Right cardiac atrium (tissue), 5 donors: ENCODE measurements at regions not wholly inside any gene's neighbourhood (a gene's known extent, or its start where the extent isn't known, plus 50 kb on each side); places are given as distances from the start of the nearest gene placed in this dataset.

ENCODE experiments used
- ATAC-seq, 2 donors: fragments of 200-7000 bp; cut with Tn5 transposase; one replicate each; pipeline versions ENCODE4 v1.8.0 to v1.9.1; 2020; ENCODE audit warnings: moderate library complexity in 2 of 2, mild to moderate bottlenecking in 1 of 2
- DNase-seq, 3 donors: peaks; one replicate each; pipeline ENCODE4 v3.0.0-alpha.2; 2020
- H3K27ac ChIP-seq: one replicate; pipeline ENCODE4 v1.5.1; 2013; ENCODE audit warnings: mild to moderate bottlenecking, low read length, control low read depth, moderate library complexity
- H3K27me3 ChIP-seq: one replicate; pipeline ENCODE4 v1.6.1; 2013; ENCODE audit not compliant: control insufficient read depth, insufficient read depth
- H3K4me1 ChIP-seq: one replicate; pipeline ENCODE4 v1.6.1; 2013; ENCODE audit warnings: low read length; ENCODE audit not compliant: control insufficient read depth, insufficient read depth
- H3K4me3 ChIP-seq: one replicate; pipeline ENCODE4 v1.5.1; 2013; ENCODE audit warnings: low read length, control low read depth
- H3K9me3 ChIP-seq: one replicate; pipeline ENCODE4 v1.6.1; 2013; ENCODE audit warnings: low read length; ENCODE audit not compliant: control insufficient read depth
- WGBS: extraction: QIAGEN DNeasy Blood & Tissue Kit; methylation state at CpG from one replicate; pipeline ENCODE4 v1.1.7; 2013; 5-methylcytosine and 5-hydroxymethylcytosine counted together
- intact Hi-C, 4 donors: fragments of 100-400 bp; cut with DNase I; formaldehyde crosslinking; loops; one replicate each; pipeline versions ENCODE4 v1.11.0 to v1.14.0; 2022 to 2023
- donor health status: healthy with polysubstance abuse.
- donor health status: DM: no; HTN: yes; CAD: no.
- donor health status: DM: no; HTN: no; CAD: no.
- donor health status: DM: no; HTN: yes; CAD: no; lungs with severe emphysema.
- donor health status: DM: yes; HTN: yes; CAD: no.

GRCh38 chr2:151103551-151103950 is 158.1 kb downstream of the RBM43 start:
- WGBS = 85% methylated on average over 4 of the region's 4 CpGs
- DNase-seq = no peak

GRCh38 chr2:151102226-151102625 is 159.4 kb downstream of the RBM43 start:
- H3K9me3 ChIP-seq = no peaks in the 10 kb centered on the region
- H3K4me3 ChIP-seq = no peak overlapping the region
- no peak for DNase-seq
- ATAC-seq = no peak
- H3K4me1 ChIP-seq = no peaks in the 10 kb centered on the region
- no peak overlapping the region for H3K27ac ChIP-seq
- H3K27me3 ChIP-seq = no peaks in the 10 kb centered on the region
- WGBS = 66% methylated on average over 2 of the region's 2 CpGs
- intact Hi-C loops = no loop called here

More at GRCh38 chr2:151103551-151103950, 158.1 kb downstream of the RBM43 start:
- no peak overlapping the region for H3K4me3 ChIP-seq
- ATAC-seq = no peak
- H3K9me3 ChIP-seq = no peaks in the 10 kb centered on the region
- H3K27ac ChIP-seq = no peak overlapping the region
- no peaks in the 10 kb centered on the region for H3K4me1 ChIP-seq
- no peaks in the 10 kb centered on the region for H3K27me3 ChIP-seq
- intact Hi-C loops = no loop called here

DNA sequence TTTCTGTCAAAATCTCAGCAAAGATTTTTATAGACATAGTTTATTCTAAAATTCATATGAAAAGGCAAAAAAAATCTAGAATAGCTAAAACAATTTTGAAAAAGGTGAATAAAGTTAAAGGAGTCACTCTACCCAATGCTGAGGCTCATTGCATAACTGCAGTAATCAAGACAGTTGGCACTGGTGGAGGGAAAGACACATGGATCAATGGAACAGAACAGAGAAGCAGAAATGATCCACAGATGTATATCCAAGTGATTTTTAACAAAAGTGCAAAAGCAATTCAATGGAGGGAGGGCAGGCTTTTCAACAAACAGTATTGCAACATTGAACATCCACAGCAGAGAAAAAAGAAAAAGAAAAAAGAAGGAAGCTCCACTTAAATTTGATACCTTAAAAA is 162.8 kb downstream of the RBM43 start:
- H3K9me3 ChIP-seq = no peaks in the 10 kb centered on the region
- H3K4me1 ChIP-seq = no peaks in the 10 kb centered on the region
- intact Hi-C loops = no loop called here
- DNase-seq (no peak), ATAC-seq (no peak)
- no peak overlapping the region for H3K4me3 ChIP-seq
- no peak overlapping the region for H3K27ac ChIP-seq
- no peaks in the 10 kb centered on the region for H3K27me3 ChIP-seq

DNA sequence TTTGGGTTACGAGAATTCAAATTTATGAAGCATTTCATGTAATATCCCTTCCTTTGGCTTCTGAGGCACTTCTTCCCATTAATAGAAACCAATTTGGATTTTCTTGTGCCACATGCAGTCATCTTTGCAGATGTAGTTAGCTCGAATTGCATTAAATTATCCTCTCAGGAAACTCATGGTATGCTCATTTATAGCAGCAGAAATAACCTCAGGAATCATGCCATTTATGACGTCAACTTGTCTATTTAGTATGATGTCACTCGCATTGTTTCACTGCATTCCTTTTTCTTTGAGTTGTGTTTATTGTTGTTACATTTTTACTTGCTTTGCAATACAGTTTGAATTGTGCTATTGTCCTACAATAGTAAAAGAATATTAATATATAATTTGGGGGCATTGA is 163.8 kb downstream of the RBM43 start:
- H3K9me3 ChIP-seq = no peaks in the 10 kb centered on the region
- H3K27ac ChIP-seq = no peak overlapping the region
- intact Hi-C loops = no loop called here
- 62% methylated on average over 4 of the region's 4 CpGs for WGBS
- H3K4me1 ChIP-seq = no peaks in the 10 kb centered on the region
- H3K27me3 ChIP-seq = no peaks in the 10 kb centered on the region
- DNase-seq (no peak), ATAC-seq (no peak)
- no peak overlapping the region for H3K4me3 ChIP-seq

GRCh38 chr2:151097128-151097527 is 164.5 kb downstream of the RBM43 start:
- Histone ChIP-seq H3K27me3 (no peaks in the 10 kb centered on the region), H3K27ac (no peak overlapping the region), H3K9me3 (no peaks in the 10 kb centered on the region), H3K4me1 (no peaks in the 10 kb centered on the region), H3K4me3 (no peak overlapping the region)
- intact Hi-C loops = no loop called here
- ATAC-seq = no peak
- DNase-seq = no peak

DNA sequence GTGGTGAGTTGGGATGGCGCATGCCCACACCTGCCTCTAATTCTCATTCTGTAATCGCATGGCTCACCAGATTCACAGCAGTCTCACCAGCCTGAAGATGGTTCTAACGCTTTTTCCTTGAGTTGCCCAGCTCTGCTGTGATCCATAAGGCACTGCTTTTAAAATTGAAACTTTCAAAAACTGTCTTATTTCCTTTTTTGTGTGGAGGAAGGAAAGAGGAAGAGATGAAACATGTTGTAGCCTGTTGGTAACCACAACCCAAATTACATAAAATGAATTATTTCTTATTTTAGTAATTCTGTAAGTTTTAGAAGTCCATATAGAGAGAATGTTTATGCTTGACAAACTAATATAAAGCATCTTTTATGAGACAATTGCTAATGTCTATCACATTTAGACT is 165.4 kb downstream of the RBM43 start:
- Histone ChIP-seq H3K27me3 (no peaks in the 10 kb centered on the region), H3K4me1 (no peaks in the 10 kb centered on the region)
- 85% methylated on average over 3 of the region's 3 CpGs for WGBS

GRCh38 chr2:151095463-151095862 is 166.2 kb downstream of the RBM43 start:
- no peak for ATAC-seq
- no peak overlapping the region for H3K27ac ChIP-seq
- intact Hi-C loops = no loop called here
- no peak overlapping the region for H3K4me3 ChIP-seq
- H3K27me3 ChIP-seq = no peaks in the 10 kb centered on the region
- 73% methylated on average over 3 of the region's 3 CpGs for WGBS
- no peaks in the 10 kb centered on the region for H3K4me1 ChIP-seq
- no peaks in the 10 kb centered on the region for H3K9me3 ChIP-seq
- DNase-seq = no peak

More for the DNA sequence above, 165.4 kb downstream of the RBM43 start:
- intact Hi-C loops = no loop called here
- no peak overlapping the region for H3K27ac ChIP-seq
- DNase-seq (no peak), ATAC-seq (no peak)
- H3K9me3 ChIP-seq = no peaks in the 10 kb centered on the region
- no peak overlapping the region for H3K4me3 ChIP-seq

- ATAC-seq (no peak), DNase-seq (no peak)
- 74% methylated on average over 3 of the region's 3 CpGs for WGBS
- no peaks in the 10 kb centered on the region for H3K4me1 ChIP-seq
- H3K4me3 ChIP-seq = no peak overlapping the region
- no peaks in the 10 kb centered on the region for H3K27me3 ChIP-seq
- H3K9me3 ChIP-seq = no peaks in the 10 kb centered on the region
- intact Hi-C loops = no loop called here
- H3K27ac ChIP-seq = no peak overlapping the region
These were observed 170.1 kb downstream of the RBM43 start for GRCh38 chr2:151091583-151091982.

- H3K9me3 ChIP-seq = no peaks in the 10 kb centered on the region
- no peak for DNase-seq
- ATAC-seq = no peak
- H3K4me3 ChIP-seq = no peak overlapping the region
- no peak overlapping the region for H3K27ac ChIP-seq
- H3K27me3 ChIP-seq = no peaks in the 10 kb centered on the region
- H3K4me1 ChIP-seq = no peaks in the 10 kb centered on the region
- WGBS = 76% methylated on average over 3 of the region's 3 CpGs
- intact Hi-C loops = no loop called here
These were observed 174.3 kb downstream of the RBM43 start for GRCh38 chr2:151087377-151087776.

DNA sequence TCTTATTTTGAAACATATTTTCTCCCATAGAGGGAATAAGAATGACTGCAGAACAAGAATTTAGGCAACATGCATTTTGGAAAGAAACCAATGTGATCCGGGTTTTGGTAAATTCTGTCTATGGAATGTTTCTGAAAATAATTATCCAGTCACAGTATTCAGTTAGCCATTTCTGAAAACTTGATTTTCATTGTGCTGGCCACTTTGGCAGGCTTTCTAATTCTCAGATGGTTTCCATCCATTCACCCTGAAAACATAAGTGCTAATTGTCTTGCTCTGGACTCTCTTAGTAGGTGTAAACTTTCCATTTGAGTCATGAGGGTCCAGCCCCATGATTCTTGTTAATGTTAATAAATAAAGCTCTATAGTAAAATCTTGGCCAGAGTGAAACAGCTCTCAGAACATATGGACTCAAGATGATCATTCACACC is 176.5 kb downstream of the RBM43 start:
- Histone ChIP-seq H3K27me3 (no peaks in the 10 kb centered on the region), H3K4me3 (no peak overlapping the region), H3K9me3 (no peaks in the 10 kb centered on the region), H3K27ac (no peak overlapping the region), H3K4me1 (no peaks in the 10 kb centered on the region)
- DNase-seq (no peak), ATAC-seq (no peak)
- 60% methylated on average over 1 of the region's 1 CpG for WGBS
- intact Hi-C loops = no loop called here

DNA sequence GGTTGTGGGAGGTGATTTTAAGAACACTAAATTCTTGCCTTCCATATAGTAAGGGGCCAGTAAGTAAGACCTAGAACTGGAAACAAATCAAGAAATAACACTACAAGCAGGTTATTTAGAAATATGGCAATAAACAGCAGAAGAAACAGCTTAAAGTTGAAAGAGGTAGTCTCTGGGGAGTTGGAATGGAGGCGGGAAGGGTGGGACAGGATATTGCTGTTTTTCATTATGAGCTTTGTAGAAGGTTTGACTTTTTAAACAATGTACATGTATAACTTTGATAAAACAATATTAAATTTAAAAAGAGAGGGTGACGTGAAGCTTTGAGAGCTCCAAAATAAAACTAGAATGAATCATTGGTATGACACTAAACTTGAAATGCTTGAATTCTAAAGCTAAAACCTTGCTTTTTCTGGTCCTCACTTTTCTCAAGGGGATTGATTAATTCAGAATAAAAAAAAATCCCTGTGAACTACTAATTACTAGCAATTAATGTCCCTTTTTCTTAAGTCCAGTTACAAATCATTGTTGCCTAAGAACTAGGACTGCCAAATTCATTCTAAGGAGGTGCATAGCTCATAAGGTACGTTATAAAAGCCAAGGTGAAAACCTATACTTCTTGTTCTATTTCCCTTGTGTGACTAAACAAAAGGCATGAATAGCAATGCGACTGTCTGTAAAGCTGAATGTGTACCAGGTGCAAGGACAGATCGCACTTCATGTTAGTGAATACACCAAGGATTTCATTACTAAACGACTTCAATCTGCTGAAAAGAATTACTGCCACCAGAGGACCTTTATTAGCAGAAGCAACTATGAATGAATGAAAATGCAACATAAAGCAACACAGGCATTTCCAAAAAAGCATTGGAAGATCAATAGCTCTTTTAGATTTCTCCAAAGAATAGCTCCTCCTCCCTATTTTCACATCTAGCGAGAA is 177.5 kb downstream of the RBM43 start:
- H3K9me3 ChIP-seq = no peaks in the 10 kb centered on the region
- ATAC-seq = no peak
- intact Hi-C loops = no loop called here
- no peak for DNase-seq
- H3K4me1 ChIP-seq = no peaks in the 10 kb centered on the region
- no peak overlapping the region for H3K4me3 ChIP-seq
- H3K27ac ChIP-seq = no peak overlapping the region
- WGBS = 71% methylated on average over 7 of the region's 7 CpGs
- no peaks in the 10 kb centered on the region for H3K27me3 ChIP-seq

- Histone ChIP-seq H3K4me1 (no peaks in the 10 kb centered on the region), H3K4me3 (no peak overlapping the region), H3K9me3 (no peaks in the 10 kb centered on the region), H3K27ac (no peak overlapping the region), H3K27me3 (no peaks in the 10 kb centered on the region)
- DNase-seq = no peak
- intact Hi-C loops = no loop called here
- no peak for ATAC-seq
These were observed 182.8 kb downstream of the RBM43 start for GRCh38 chr2:151078889-151079288.
